OCI-LY1 (cell line): ENCODE measurements at regions not wholly inside any gene's neighbourhood (a gene's known extent, or its start where the extent isn't known, plus 50 kb on each side); places are given as distances from the start of the nearest gene placed in this dataset.

Experiments
- EZH2 ChIP-seq: fragments of 200-600 bp; sonication (generic), shearing (Covaris generic); IDR thresholded peaks from 2 replicates; pipeline ENCODE4 v1.8.0; 2017; ENCODE audit warnings: borderline replicate concordance, mixed run types, mild to moderate bottlenecking, antibody characterized with exemption, low read length, moderate library complexity, mixed read lengths
- TF ChIP-seq, protein P1 (sequence below): fragments of 200-600 bp; sonication (generic), shearing (Covaris generic); IDR thresholded peaks from 2 replicates; pipeline ENCODE4 v1.5.1; 2017; ENCODE audit warnings: mild to moderate bottlenecking, antibody characterized with exemption, low read length, moderate library complexity, mixed read lengths

DNA sequence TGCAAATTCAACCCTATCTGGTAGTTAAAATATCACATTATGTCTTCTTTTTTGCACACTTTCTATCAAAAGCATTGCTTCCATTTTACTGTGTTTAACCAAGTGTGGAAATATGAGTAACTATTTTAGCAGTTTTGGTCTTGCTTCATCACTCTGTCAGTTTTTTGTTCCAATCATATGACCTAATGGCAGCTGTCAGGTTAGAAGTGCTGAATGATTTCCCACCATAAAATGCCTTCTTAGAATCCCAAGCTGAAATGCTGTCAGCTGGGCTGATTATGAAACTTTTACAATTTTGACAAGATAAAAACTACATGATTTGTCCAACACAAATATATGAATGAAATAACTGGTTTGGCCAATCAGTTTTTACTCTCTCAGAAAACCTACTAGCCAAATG is 1654.6 kb upstream of the RAG2 start:
- TF ChIP-seq, protein P1, sequence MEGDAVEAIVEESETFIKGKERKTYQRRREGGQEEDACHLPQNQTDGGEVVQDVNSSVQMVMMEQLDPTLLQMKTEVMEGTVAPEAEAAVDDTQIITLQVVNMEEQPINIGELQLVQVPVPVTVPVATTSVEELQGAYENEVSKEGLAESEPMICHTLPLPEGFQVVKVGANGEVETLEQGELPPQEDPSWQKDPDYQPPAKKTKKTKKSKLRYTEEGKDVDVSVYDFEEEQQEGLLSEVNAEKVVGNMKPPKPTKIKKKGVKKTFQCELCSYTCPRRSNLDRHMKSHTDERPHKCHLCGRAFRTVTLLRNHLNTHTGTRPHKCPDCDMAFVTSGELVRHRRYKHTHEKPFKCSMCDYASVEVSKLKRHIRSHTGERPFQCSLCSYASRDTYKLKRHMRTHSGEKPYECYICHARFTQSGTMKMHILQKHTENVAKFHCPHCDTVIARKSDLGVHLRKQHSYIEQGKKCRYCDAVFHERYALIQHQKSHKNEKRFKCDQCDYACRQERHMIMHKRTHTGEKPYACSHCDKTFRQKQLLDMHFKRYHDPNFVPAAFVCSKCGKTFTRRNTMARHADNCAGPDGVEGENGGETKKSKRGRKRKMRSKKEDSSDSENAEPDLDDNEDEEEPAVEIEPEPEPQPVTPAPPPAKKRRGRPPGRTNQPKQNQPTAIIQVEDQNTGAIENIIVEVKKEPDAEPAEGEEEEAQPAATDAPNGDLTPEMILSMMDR = no peak
- TF ChIP-seq EZH2 = no peak
